GM23248 (cell line): ENCODE measurements at regions not wholly inside any gene's neighbourhood (a gene's known extent, or its start where the extent isn't known, plus 50 kb on each side); places are given as distances from the start of the nearest gene placed in this dataset.
"Not testable (repeated sequence)": the region's sequence is repeated elsewhere in the genome, so short reads cannot be mapped to it uniquely, and the experiment has no call there.

Source experiments
- DNase-seq: peaks from one replicate; pipeline ENCODE4 v3.0.0-alpha.2; 2015
- H2AFZ ChIP-seq: fragments of 200-600 bp; sonication (generic); 2 replicates; pipeline ENCODE4 v1.6.1; 2016; ENCODE audit warnings: antibody characterized with exemption
- H3F3A ChIP-seq: fragments of 200-600 bp; sonication (generic); 2 replicates; pipeline ENCODE4 v1.6.1; 2016; ENCODE audit warnings: mild to moderate bottlenecking, antibody characterized with exemption, mixed run types; ENCODE audit not compliant: insufficient read depth
- H3K27ac ChIP-seq: fragments of 200-600 bp; sonication (generic); 2 replicates; pipeline ENCODE4 v1.5.1; 2016; ENCODE audit warnings: mild to moderate bottlenecking
- H3K27me3 ChIP-seq: fragments of 200-600 bp; sonication (generic); replicated peaks from 2 replicates; pipeline ENCODE4 v1.6.1; 2016; ENCODE audit warnings: mild to moderate bottlenecking; ENCODE audit not compliant: insufficient read depth
- H3K36me3 ChIP-seq: fragments of 200-600 bp; sonication (generic); 2 replicates; pipeline ENCODE4 v1.6.1; 2016; ENCODE audit warnings: low read depth, mild to moderate bottlenecking
- H3K4me1 ChIP-seq: fragments of 200-600 bp; sonication (generic); 2 replicates; pipeline ENCODE4 v1.6.1; 2016; ENCODE audit warnings: mild to moderate bottlenecking; ENCODE audit not compliant: insufficient read depth
- H3K4me2 ChIP-seq: fragments of 200-600 bp; sonication (generic); one replicate; pipeline ENCODE4 v1.6.1; 2016; ENCODE audit warnings: mild to moderate bottlenecking; ENCODE audit not compliant: unreplicated experiment
- H3K4me3 ChIP-seq: fragments of 200-600 bp; sonication (generic); 2 replicates; pipeline ENCODE4 v1.5.1; 2016; ENCODE audit warnings: mild to moderate bottlenecking
- H3K79me2 ChIP-seq: fragments of 200-600 bp; sonication (generic); 2 replicates; pipeline ENCODE4 v1.6.1; 2016; ENCODE audit warnings: mild to moderate bottlenecking; ENCODE audit not compliant: insufficient read depth
- H3K9ac ChIP-seq: fragments of 200-600 bp; sonication (generic); 2 replicates; pipeline ENCODE4 v1.6.1; 2016; ENCODE audit warnings: mild to moderate bottlenecking
- H3K9me2 ChIP-seq: fragments of 200-600 bp; sonication (generic); 2 replicates; pipeline ENCODE4 v1.6.1; 2016; ENCODE audit warnings: mixed run types, mild to moderate bottlenecking, moderate library complexity; ENCODE audit not compliant: insufficient read depth
- H3K9me3 ChIP-seq: fragments of 200-600 bp; sonication (generic); one replicate; pipeline ENCODE4 v1.6.1; 2017; ENCODE audit warnings: low read depth
- H4K20me1 ChIP-seq: fragments of 200-600 bp; sonication (generic); 2 replicates; pipeline ENCODE4 v1.6.0; 2016; ENCODE audit not compliant: insufficient read depth
- EZH2 ChIP-seq: fragments of 200-600 bp; sonication (generic); IDR thresholded peaks from 2 replicates; pipeline ENCODE4 v1.6.1; 2018; ENCODE audit warnings: antibody characterized with exemption, mild to moderate bottlenecking; ENCODE audit not compliant: insufficient read depth, poor library complexity, severe bottlenecking
- EZH2phosphoT487 ChIP-seq: fragments of 200-600 bp; sonication (generic); IDR thresholded peaks from 2 replicates; pipeline ENCODE4 v1.6.1; 2018; ENCODE audit warnings: antibody characterized with exemption, moderate library complexity, mild to moderate bottlenecking, low read depth; ENCODE audit not compliant: insufficient read depth
- WGBS, 2 experiments: methylation state at CpG; one replicate each; pipeline ENCODE4 v1.1.6; 2015 to 2017; ENCODE audit warnings: low lambda C conversion rate in 2 of 2, low coverage in 1 of 2; ENCODE audit errors: missing lambda C conversion rate in 2 of 2; 5-methylcytosine and 5-hydroxymethylcytosine counted together
- in situ Hi-C: fragments of 300-500 bp; cut with MboI; formaldehyde crosslinking; loops from 2 replicates; pipeline ENCODE4 v1.15.0; 2020

DNA sequence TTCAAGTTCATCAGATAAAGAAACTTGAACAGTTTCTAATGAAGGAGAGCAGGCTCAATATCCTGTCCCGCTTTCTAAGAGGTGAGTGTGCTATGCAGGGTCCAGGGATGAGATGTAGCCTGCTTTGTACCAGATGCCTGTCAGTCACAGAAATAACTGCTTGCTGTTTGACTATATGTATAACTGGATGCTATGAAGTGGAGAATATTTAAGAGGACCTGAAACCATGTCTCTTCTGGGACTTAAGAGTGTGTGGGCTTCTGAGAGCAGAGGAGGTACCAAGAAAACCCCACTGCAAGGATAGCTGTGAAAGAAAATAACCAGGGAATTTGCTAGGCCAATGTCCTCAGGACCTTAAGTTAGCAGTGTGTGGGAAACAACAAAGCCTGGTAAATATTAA lies 246.3 kb upstream of the RFC3 start:
- no peaks in the 10 kb centered on the region for H3K9me3 ChIP-seq
- TF ChIP-seq EZH2 (no peak), EZH2phosphoT487 (no peak)
- H3K79me2 ChIP-seq, result no peaks in the 10 kb centered on the region
- no peaks in the 10 kb centered on the region for H3K4me1 ChIP-seq
- H3K27me3 ChIP-seq, result no peaks in the 10 kb centered on the region
- H3K36me3 ChIP-seq, result no peaks in the 10 kb centered on the region
- no peak overlapping the region for H3K4me2 ChIP-seq
- no peak for DNase-seq
- H3F3A ChIP-seq, result no peaks in the 10 kb centered on the region
- no peak overlapping the region for H2AFZ ChIP-seq
- H3K4me3 ChIP-seq, result no peak overlapping the region
- WGBS, 2 experiments, result 92 to 100% methylated on average over 1 of the region's 1 CpG
- no peaks in the 10 kb centered on the region for H3K9me2 ChIP-seq
- in situ Hi-C loops, result no loop called here
- H4K20me1 ChIP-seq, result no peaks in the 10 kb centered on the region
- no peak overlapping the region for H3K27ac ChIP-seq
- H3K9ac ChIP-seq, result no peak overlapping the region

DNA sequence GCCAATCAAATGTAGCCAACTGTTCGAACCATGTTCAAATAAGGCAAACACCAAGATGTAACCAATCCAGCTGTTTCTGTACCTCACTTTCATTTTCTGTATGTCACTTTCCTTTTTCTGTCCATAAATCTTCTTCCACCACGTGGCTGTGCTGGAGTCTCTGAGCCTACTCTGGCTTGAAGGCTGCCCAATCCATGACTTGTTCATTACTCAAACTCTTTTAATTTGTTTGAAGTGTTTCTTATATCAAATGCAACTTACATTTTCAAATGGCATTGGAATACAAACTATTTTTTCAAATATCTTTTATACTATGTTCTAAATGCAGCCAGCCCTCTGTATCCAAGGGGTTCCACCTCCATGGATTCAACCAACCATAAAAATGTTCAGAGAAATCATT lies 245.6 kb upstream of the RFC3 start:
- 48 to 61% methylated on average over 2 of the region's 2 CpGs for WGBS, 2 experiments
- H3K4me2 ChIP-seq, H3K79me2 ChIP-seq, H3K9me3 ChIP-seq, H3K27me3 ChIP-seq, H3K9me2 ChIP-seq, H3K9ac ChIP-seq, H4K20me1 ChIP-seq, DNase-seq, H3K4me3 ChIP-seq, H3K4me1 ChIP-seq, in situ Hi-C loops, H3K27ac ChIP-seq, H3F3A ChIP-seq, H2AFZ ChIP-seq, H3K36me3 ChIP-seq: not testable (repeated sequence)

DNA sequence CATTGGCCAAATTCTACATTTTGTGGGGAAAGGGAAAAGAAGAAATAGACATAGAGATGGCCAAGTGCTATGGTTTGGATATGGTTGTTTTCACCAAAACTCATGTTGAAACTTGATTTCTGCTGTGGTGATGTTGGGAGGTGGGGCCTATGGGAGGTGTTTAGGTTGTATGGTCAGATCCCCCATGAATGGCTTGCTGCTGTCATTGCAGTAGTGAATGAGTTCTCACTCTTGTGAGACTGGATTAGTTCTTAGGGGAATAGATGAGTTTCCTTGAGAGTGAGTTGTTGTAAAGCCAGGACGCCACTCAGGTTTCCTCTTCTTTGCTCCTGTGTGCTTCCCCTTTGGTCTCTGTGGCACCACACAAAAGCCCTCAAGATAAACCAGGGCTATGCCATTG lies 242.6 kb upstream of the RFC3 start:
- DNase-seq, result no peak
- Histone ChIP-seq H3K4me1 (no peaks in the 10 kb centered on the region), H3K9ac (no peak overlapping the region), H4K20me1 (no peaks in the 10 kb centered on the region), H3K9me3 (no peaks in the 10 kb centered on the region), H2AFZ (no peak overlapping the region), H3K9me2 (no peaks in the 10 kb centered on the region), H3K4me3 (no peak overlapping the region), H3K27ac (no peak overlapping the region), H3K79me2 (no peaks in the 10 kb centered on the region), H3K27me3 (no peaks in the 10 kb centered on the region), H3K4me2 (no peak overlapping the region), H3K36me3 (no peaks in the 10 kb centered on the region), H3F3A (no peaks in the 10 kb centered on the region)
- no peak for TF ChIP-seq EZH2phosphoT487
- TF ChIP-seq EZH2, result no peak
- in situ Hi-C loops, result loop anchor here (25.0 kb wide), 1 partner anchor 1587 kb away; no protein-coding TSS in a partner anchor
- 92 to 100% methylated on average over 1 of the region's 1 CpG for WGBS, 2 experiments

DNA sequence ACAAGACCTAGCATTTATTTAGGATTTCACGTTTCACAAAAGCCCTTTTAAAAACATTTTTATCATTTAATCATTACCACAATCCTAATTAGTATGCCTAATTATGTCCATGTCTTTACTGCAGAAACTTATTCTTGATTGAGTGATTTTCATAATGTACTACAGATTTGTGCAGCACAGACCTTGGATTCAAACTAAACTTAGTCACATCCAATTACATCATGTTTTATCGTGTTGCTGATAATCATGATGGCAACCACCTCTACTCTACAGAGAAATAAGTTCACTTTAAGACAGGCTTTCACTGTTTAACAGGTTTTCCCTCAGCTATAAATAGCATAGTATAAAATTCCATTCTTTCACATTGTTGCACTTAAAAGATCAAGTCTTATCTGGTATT lies 240.9 kb upstream of the RFC3 start:
- H3K9me3 ChIP-seq, result no peaks in the 10 kb centered on the region
- H3K79me2 ChIP-seq, result no peaks in the 10 kb centered on the region
- H3K4me3 ChIP-seq, result no peak overlapping the region
- H3K9me2 ChIP-seq, result no peaks in the 10 kb centered on the region
- no peak overlapping the region for H2AFZ ChIP-seq
- in situ Hi-C loops, result loop anchor here (25.0 kb wide), 1 partner anchor 1585 kb away; no protein-coding TSS in a partner anchor
- TF ChIP-seq EZH2, result no peak
- TF ChIP-seq EZH2phosphoT487, result no peak
- H4K20me1 ChIP-seq, result no peaks in the 10 kb centered on the region
- WGBS, 2 experiments, result 2 to 8% methylated on average over 2 of the region's 2 CpGs
- no peaks in the 10 kb centered on the region for H3K4me1 ChIP-seq
- no peaks in the 10 kb centered on the region for H3K27me3 ChIP-seq
- H3K4me2 ChIP-seq, result no peak overlapping the region
- H3K27ac ChIP-seq, result no peak overlapping the region
- H3K36me3 ChIP-seq, result no peaks in the 10 kb centered on the region
- H3K9ac ChIP-seq, result no peak overlapping the region
- peak; percentile 10 for DNase-seq
- no peaks in the 10 kb centered on the region for H3F3A ChIP-seq

DNA sequence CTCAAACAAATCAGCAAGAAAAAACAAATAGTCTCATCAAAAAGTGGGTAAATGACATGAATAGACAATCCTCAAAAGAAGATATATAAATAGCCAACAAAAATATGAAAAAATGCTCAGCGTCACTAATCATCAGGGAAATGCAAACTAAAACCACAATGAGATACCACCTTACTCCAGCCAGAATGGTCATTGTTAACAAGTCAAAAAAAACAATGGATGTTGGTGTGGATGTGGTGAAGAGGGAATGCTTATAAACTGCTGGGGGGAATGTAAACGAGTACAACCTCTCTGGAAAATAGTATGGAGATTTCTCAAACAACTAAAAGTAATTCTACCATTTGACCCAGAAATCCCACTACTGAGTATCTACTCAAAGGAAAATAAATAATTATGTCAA lies 239.2 kb upstream of the RFC3 start:
- no peak for TF ChIP-seq EZH2
- TF ChIP-seq EZH2phosphoT487, result no peak
- H3K27me3 ChIP-seq, result no peaks in the 10 kb centered on the region
- H3K27ac ChIP-seq, result no peak overlapping the region
- no peaks in the 10 kb centered on the region for H3K79me2 ChIP-seq
- no peaks in the 10 kb centered on the region for H3K4me1 ChIP-seq
- H3K36me3 ChIP-seq, result no peaks in the 10 kb centered on the region
- H3K9me2 ChIP-seq, result no peaks in the 10 kb centered on the region
- in situ Hi-C loops, result loop anchor here (25.0 kb wide), 1 partner anchor 1584 kb away; no protein-coding TSS in a partner anchor
- no peaks in the 10 kb centered on the region for H3F3A ChIP-seq
- H3K4me2 ChIP-seq, result no peak overlapping the region
- H3K9me3 ChIP-seq, result no peaks in the 10 kb centered on the region
- DNase-seq, result no peak
- WGBS, 2 experiments, result 59 to 72% methylated on average over 2 of the region's 2 CpGs
- no peak overlapping the region for H3K4me3 ChIP-seq
- no peak overlapping the region for H2AFZ ChIP-seq
- no peak overlapping the region for H3K9ac ChIP-seq
- H4K20me1 ChIP-seq, result no peaks in the 10 kb centered on the region
